ENCODE measurements at regions not wholly inside any gene's neighbourhood (a gene's known extent, or its start where the extent isn't known, plus 50 kb on each side); places are given as distances from the start of the nearest gene placed in this dataset.

DNA sequence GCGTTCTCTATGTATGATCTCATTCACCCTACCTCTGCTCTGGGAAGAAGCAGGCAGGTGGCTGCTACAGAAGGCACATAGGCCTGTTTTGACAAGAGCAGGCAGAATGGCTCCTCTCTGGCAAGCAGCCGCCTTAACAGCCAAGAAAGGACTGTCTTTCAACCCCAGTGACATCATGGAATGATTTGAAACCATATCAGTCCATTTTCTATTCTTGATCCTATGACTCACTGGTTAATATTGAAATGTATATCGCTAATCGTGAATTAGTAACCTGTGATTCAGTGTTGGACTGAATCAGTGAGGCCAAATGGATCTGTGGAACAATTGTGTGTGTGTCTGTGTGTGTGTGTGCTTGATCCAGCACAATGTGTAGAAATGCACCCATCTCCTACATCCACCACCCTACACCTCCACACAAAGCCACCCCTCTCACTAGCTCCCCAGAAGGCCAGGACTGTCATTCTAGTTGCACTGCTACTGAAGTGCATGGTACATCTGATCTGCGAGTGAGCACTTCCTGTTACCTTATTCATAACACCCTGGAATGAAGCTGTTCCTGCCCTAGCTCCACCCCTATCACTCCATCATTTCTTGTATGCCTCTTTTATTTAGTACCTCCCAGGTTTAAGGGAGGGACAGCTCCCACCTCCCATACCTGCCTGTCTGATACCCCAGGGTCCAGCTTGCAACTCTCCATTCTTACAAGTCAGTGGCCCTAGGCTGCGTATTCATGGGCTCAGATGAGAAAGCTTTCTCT, 460.0 kb downstream of the FOXO1 start:
- TF ChIP-seq, protein P1, sequence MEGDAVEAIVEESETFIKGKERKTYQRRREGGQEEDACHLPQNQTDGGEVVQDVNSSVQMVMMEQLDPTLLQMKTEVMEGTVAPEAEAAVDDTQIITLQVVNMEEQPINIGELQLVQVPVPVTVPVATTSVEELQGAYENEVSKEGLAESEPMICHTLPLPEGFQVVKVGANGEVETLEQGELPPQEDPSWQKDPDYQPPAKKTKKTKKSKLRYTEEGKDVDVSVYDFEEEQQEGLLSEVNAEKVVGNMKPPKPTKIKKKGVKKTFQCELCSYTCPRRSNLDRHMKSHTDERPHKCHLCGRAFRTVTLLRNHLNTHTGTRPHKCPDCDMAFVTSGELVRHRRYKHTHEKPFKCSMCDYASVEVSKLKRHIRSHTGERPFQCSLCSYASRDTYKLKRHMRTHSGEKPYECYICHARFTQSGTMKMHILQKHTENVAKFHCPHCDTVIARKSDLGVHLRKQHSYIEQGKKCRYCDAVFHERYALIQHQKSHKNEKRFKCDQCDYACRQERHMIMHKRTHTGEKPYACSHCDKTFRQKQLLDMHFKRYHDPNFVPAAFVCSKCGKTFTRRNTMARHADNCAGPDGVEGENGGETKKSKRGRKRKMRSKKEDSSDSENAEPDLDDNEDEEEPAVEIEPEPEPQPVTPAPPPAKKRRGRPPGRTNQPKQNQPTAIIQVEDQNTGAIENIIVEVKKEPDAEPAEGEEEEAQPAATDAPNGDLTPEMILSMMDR (conservative IDR thresholded peaks at IDR 0.05; ENCODE audit: low read length) = no peak
- DNase-seq (ENCODE audit: low read depth) = no peak
- no peak overlapping the region for H3K4me3 ChIP-seq (ENCODE audit: low read length)

DNA sequence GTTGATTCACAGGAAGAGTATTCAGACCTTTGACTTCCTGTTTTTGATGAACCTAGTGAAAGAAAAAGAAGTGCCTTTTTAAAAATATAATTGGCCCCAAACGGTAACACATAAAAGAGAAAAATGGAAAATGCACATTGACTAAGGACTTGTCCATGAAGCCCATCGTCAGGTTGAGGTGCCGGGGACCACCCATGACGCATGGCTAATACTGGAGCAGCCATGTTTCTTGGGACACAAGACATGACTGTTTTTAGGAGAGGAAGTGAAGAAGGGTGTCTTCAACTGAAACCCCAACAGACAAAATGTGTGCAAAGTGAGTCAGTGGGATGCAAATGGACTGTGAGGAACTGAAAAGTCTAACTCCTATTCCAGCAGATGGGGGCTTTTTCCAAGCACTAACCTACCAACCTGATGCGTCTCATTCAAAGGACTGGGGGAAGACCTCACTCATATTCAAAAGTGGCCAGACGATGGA, 459.4 kb downstream of the FOXO1 start:
- TF ChIP-seq, protein P1 (conservative IDR thresholded peaks at IDR 0.05; ENCODE audit: low read length) = no peak
- H3K4me3 ChIP-seq (ENCODE audit: low read length) = no peak overlapping the region
- no peak for DNase-seq (ENCODE audit: low read depth)

DNA sequence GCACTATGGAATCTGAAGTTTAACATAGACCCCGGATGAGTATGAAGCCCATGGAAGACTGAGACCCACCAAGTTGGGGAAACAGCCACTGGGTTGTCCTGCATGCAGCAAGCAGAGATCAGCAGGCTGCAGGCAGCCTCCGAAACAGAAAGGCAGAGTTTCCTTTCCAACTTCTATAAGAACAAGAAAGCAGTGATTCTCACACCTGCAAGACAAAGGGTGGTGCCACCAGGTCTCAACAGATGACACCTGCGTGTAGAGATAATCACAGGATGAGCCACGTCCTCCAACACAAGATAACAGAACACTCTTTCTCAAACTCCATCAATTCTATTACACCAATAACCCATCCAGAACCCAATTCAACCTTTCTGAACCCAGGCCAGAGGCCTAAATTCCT, 457.9 kb downstream of the FOXO1 start:
- DNase-seq (ENCODE audit: low read depth) = no peak
- TF ChIP-seq, protein P1 (conservative IDR thresholded peaks at IDR 0.05; ENCODE audit: low read length) = no peak
- H3K4me3 ChIP-seq (ENCODE audit: low read length) = no peak overlapping the region

GRCh38 chr13:40210865-40211585, 455.4 kb downstream of the FOXO1 start:
- no peak for DNase-seq (ENCODE audit: low read depth)
- no peak overlapping the region for H3K4me3 ChIP-seq (ENCODE audit: low read length)
- TF ChIP-seq, protein P1 (conservative IDR thresholded peaks at IDR 0.05; ENCODE audit: low read length) = no peak

- H3K4me3 ChIP-seq (ENCODE audit: low read length) = no peak overlapping the region
- TF ChIP-seq, protein P1 (conservative IDR thresholded peaks at IDR 0.05; ENCODE audit: low read length) = no peak
- no peak for DNase-seq (ENCODE audit: low read depth)
Measured at GRCh38 chr13:40211586-40211968, 454.9 kb downstream of the FOXO1 start.

DNA sequence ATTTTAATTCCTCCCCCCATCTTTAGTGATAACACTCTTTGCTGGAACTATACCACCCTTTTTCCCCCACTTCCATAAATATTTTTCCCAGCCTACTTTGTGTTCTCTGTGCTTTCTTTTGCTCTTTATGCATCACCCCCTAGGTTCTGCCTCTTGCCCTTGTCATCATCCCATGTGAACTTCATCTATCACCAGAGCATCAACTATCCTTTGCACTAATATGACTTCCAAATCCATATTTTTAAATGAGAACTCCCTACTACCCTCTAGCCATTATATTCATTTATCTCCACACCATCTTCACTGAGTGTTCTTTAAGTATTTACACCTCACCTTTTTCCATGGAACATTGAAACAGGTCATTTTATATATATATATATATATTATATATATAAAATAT, 452.7 kb downstream of the FOXO1 start:
- H3K4me3 ChIP-seq (ENCODE audit: low read length) = no peak overlapping the region
- TF ChIP-seq, protein P1 (conservative IDR thresholded peaks at IDR 0.05; ENCODE audit: low read length) = no peak
- DNase-seq (ENCODE audit: low read depth) = no peak

DNA sequence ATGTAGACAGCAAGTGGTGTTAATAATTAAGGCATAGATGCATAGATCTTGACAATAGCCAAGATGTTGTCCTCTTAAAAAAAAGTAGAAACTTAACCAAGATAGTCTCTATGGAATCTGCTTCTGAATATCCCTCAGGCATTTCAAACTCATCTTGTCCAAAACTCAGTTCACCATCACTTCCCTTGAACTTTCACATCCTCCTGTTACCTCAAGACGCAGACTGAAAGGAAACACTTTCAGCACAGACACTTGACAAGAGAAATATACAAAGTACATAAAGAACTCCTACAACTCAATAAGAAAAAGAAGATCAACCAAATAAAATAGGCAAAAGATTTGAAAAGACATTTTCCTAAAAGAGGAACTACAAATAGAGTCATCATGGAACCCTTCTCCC, 451.1 kb downstream of the FOXO1 start:
- no peak for DNase-seq (ENCODE audit: low read depth)
- no peak overlapping the region for H3K4me3 ChIP-seq (ENCODE audit: low read length)
- TF ChIP-seq, protein P1 (conservative IDR thresholded peaks at IDR 0.05; ENCODE audit: low read length) = no peak

Data from AG10803 (cell line).